Activated CD8-positive, alpha-beta T cell treated with anti-CD3 and anti-CD28 coated beads for 36 hours (primary cell): ENCODE measurements at regions not wholly inside any gene's neighbourhood (a gene's known extent, or its start where the extent isn't known, plus 50 kb on each side); places are given as distances from the start of the nearest gene placed in this dataset.

Experiments
- ATAC-seq: fragments of 200-7000 bp; cut with Tn5 transposase; one replicate; pipeline ENCODE4 v1.10.0; 2021; ENCODE audit warnings: mild to moderate bottlenecking, moderate library complexity
- CTCF ChIA-PET: fragments of 350-600 bp; sonication (Branson Sonifier 250); formaldehyde crosslinking; loops from one replicate; lab custom pipeline; 2021; ENCODE audit warnings: antibody characterized with exemption; lab: Charles Lee
- POLR2A ChIA-PET: fragments of 350-600 bp; sonication (Branson Sonifier 250); formaldehyde crosslinking; loops from one replicate; lab custom pipeline; 2021; ENCODE audit warnings: antibody characterized with exemption; lab: Charles Lee
- DNase-seq: peaks from one replicate; pipeline ENCODE4 v3.0.0-alpha.2; 2020
- H3K27ac Mint-ChIP-seq: one replicate; pipeline ENCODE4 v1.8.0; 2021; ENCODE audit warnings: mild to moderate bottlenecking, mixed read lengths
- H3K27me3 Mint-ChIP-seq: one replicate; pipeline ENCODE4 v1.8.0; 2021; ENCODE audit warnings: mixed read lengths
- H3K36me3 Mint-ChIP-seq: one replicate; pipeline ENCODE4 v1.8.0; 2021; ENCODE audit warnings: low read depth, mixed read lengths
- H3K4me1 Mint-ChIP-seq: one replicate; pipeline ENCODE4 v1.8.0; 2021; ENCODE audit warnings: low read depth, mixed read lengths
- H3K4me3 Mint-ChIP-seq: one replicate; pipeline ENCODE4 v1.8.0; 2021; ENCODE audit warnings: mild to moderate bottlenecking, moderate library complexity, mixed read lengths
- H3K9me3 Mint-ChIP-seq: one replicate; pipeline ENCODE4 v1.8.0; 2021; ENCODE audit warnings: mixed read lengths
- intact Hi-C: fragments of 100-400 bp; cut with micrococcal nuclease; formaldehyde crosslinking; loops from one replicate; pipeline ENCODE4 v1.10.0; 2022
- TF ChIP-seq, protein P1 (sequence below): fragments of 200-600 bp; IDR thresholded peaks from one replicate; pipeline ENCODE4 v1.8.0; 2022; ENCODE audit warnings: antibody characterized with exemption, mild to moderate bottlenecking

DNA sequence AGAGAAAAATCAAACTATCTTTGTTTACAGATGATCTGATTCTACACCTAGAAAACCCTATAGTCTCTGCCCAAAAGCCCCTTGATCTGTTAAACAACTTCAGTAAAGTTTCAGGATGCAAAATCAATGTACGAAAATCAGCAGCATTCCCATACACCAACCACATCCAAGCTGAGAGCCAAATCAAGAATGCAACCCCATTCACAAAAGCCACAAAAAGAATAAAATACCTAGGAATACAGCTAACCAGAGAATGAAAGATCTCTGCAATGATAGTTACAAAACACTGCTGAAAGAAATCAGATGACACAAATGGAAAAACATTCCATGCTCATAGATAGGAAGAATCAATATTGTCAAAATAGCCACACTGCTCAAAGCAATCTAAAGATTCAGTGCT lies 265.7 kb downstream of the AEBP2 start:
- POLR2A ChIA-PET: no interaction called here
- no peak for DNase-seq
- Mint-ChIP-seq H3K9me3 (peaks cover 52% of the 10 kb centered on the region), H3K36me3 (peaks cover 3% of the 10 kb centered on the region), H3K27ac (no peak overlapping the region), H3K4me3 (no peak overlapping the region), H3K4me1 (no peaks in the 10 kb centered on the region), H3K27me3 (no peaks in the 10 kb centered on the region)
- TF ChIP-seq, protein P1, sequence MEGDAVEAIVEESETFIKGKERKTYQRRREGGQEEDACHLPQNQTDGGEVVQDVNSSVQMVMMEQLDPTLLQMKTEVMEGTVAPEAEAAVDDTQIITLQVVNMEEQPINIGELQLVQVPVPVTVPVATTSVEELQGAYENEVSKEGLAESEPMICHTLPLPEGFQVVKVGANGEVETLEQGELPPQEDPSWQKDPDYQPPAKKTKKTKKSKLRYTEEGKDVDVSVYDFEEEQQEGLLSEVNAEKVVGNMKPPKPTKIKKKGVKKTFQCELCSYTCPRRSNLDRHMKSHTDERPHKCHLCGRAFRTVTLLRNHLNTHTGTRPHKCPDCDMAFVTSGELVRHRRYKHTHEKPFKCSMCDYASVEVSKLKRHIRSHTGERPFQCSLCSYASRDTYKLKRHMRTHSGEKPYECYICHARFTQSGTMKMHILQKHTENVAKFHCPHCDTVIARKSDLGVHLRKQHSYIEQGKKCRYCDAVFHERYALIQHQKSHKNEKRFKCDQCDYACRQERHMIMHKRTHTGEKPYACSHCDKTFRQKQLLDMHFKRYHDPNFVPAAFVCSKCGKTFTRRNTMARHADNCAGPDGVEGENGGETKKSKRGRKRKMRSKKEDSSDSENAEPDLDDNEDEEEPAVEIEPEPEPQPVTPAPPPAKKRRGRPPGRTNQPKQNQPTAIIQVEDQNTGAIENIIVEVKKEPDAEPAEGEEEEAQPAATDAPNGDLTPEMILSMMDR: no peak
- CTCF ChIA-PET: no interaction called here
- intact Hi-C loops: no loop called here
- ATAC-seq: no peak

DNA sequence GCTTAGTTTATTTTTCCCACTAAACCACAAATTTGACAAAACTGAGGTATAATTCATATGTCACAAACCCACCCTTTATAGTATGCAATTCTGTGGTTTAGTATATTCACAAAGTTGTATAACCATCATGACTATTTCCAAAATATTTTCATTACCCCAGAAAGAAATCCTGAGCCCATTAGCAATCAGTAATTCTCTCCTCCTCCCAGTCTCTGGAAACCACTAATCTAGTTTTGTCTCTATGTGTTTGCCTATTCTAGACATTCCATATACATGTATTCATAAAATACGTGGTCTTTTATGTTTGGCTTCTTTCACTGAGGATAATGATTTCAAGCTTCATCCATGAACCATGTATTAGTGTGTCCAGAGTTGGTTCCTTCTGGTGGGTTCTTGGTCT lies 267.6 kb downstream of the AEBP2 start:
- H3K9me3 Mint-ChIP-seq: peaks cover 46% of the 10 kb centered on the region
- H3K36me3 Mint-ChIP-seq: no peaks in the 10 kb centered on the region
- no peak overlapping the region for H3K27ac Mint-ChIP-seq
- peaks cover 2% of the 10 kb centered on the region for H3K4me1 Mint-ChIP-seq
- ChIA-PET POLR2A (no interaction called here), CTCF (interaction anchor here (1.1 kb wide), 1 partner anchor 209 kb away, joined by 3 read pairs; no protein-coding TSS in a partner anchor)
- TF ChIP-seq, protein P1: no peak
- intact Hi-C loops: no loop called here
- ATAC-seq (no peak), DNase-seq (no peak)
- H3K27me3 Mint-ChIP-seq: no peaks in the 10 kb centered on the region
- no peak overlapping the region for H3K4me3 Mint-ChIP-seq

DNA sequence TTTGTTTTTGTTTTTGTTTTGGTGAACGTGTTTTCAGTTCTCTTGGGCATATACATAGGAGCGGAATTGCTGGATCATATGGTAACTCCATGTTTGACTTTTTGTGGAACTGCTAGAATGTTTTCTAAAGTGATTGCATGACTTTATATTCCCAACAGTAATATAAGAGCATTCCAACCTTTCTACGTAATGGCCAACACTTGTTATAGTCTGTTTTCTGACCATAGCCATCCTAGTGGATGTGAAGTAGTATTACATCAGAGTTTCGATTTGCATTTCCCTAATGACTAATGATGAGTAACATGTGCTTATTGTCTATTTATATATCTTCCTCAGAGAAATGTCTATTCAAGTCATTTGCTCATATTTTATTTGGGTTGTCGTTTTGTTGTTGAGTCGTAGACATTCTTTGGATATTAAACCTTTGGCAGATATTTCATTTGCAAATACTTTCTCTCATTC lies 268.7 kb downstream of the AEBP2 start:
- peaks cover 40% of the 10 kb centered on the region for H3K9me3 Mint-ChIP-seq
- TF ChIP-seq, protein P1: peak; percentile 39
- DNase-seq: no peak
- no peak for ATAC-seq
- POLR2A ChIA-PET: no interaction called here
- H3K36me3 Mint-ChIP-seq: no peaks in the 10 kb centered on the region
- no peak overlapping the region for H3K27ac Mint-ChIP-seq
- no peaks in the 10 kb centered on the region for H3K27me3 Mint-ChIP-seq
- H3K4me1 Mint-ChIP-seq: peaks cover 5% of the 10 kb centered on the region
- intact Hi-C loops: no loop called here
- CTCF ChIA-PET: no interaction called here
- H3K4me3 Mint-ChIP-seq: no peak overlapping the region

DNA sequence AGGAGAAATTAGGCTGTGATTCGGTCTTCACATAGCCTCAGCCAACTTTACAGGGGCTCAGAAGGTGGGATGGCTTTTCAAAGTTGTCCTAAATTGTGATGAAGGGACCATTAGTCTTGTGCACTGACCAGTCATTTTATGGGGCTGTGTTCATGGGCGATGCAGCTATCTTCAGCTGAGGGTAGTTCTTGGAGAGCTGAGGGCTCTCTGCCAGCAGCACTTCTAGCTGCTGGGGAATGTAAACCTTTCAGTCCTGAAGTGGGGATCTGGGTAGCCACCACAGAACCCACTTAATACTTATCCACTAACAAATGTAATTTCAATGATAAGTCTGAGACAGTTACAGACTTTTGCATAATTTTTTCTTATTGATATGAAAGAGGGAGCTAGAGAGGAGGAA lies 270.6 kb downstream of the AEBP2 start:
- H3K27ac Mint-ChIP-seq: no peak overlapping the region
- TF ChIP-seq, protein P1: no peak
- no peak for ATAC-seq
- H3K36me3 Mint-ChIP-seq: no peaks in the 10 kb centered on the region
- DNase-seq: no peak
- ChIA-PET POLR2A (no interaction called here), CTCF (no interaction called here)
- peaks cover 34% of the 10 kb centered on the region for H3K9me3 Mint-ChIP-seq
- no peak overlapping the region for H3K4me3 Mint-ChIP-seq
- peaks cover 5% of the 10 kb centered on the region for H3K4me1 Mint-ChIP-seq
- no peaks in the 10 kb centered on the region for H3K27me3 Mint-ChIP-seq
- intact Hi-C loops: loop anchor here (10.0 kb wide), 1 partner anchor 135 kb away; no protein-coding TSS in a partner anchor

DNA sequence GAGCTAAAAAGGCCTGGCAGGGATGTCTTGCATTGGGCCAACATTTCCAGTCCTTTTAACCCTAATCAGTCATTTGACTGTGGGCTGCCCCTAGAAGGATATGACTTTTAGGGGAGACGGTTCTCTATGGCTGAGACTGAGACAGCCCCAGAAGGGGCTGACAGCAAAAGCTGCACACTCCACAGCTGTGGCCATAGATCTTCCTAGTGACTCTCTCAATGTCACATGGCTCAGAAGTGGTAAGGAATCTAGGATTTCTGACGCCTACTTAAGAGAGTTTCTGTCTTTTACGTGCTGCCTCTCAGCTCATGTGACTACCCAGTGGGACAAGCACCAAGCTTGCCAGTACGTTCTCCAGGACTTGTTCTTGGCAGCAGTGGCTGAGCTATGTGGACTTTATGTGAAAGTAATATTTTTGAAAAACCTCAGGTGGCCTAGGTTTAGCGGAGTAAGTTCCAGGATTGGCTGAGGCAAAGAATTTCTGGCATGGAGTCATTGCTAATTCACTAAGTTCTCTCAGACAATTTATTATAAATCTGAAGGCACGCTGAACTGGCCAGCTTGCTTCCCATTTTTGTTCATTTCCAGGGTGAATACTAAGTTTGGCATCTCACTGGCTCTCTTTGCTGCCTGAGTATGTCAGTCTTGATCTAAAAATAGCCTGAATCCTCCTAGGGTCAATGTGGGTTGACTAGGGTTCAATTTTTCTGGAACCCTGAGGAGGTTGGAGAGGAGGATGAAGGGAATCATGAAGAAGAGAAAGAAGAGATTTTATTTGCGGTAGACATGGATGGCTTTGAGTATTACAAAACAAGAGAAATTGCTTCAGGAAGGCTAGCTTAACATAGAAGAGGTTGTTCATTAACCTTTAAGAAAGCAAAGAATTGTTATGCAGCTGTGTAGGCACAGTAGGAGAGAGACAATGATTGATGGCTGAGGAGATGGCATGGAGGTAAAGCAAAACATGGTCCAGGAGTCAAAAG lies 271.8 kb downstream of the AEBP2 start:
- CTCF ChIA-PET: interaction anchor here (0.6 to 2.3 kb wide), 2 partner anchors 16 to 399 kb away, joined by 3 to 8 read pairs; no protein-coding TSS in a partner anchor
- H3K27ac Mint-ChIP-seq: no peak overlapping the region
- TF ChIP-seq, protein P1: no peak

More for the DNA sequence above, 271.8 kb downstream of the AEBP2 start:
- intact Hi-C loops: loop anchor here (10.0 kb wide), 1 partner anchor 136 kb away; no protein-coding TSS in a partner anchor
- POLR2A ChIA-PET: no interaction called here
- Mint-ChIP-seq H3K4me1 (peaks cover 5% of the 10 kb centered on the region), H3K4me3 (no peak overlapping the region), H3K27me3 (no peaks in the 10 kb centered on the region), H3K36me3 (no peaks in the 10 kb centered on the region), H3K9me3 (peaks cover 23% of the 10 kb centered on the region)
- ATAC-seq: no peak
- DNase-seq: no peak
